CD4-positive, alpha-beta T cell (primary cell): ENCODE measurements at regions not wholly inside any gene's neighbourhood (a gene's known extent, or its start where the extent isn't known, plus 50 kb on each side); places are given as distances from the start of the nearest gene placed in this dataset.
A peak's percentile ranks its signal among the peaks of the same experiment; 100 is the strongest.
"Not testable (repeated sequence)": the region's sequence is repeated elsewhere in the genome, so short reads cannot be mapped to it uniquely, and the experiment has no call there.

Source experiments
- ATAC-seq: fragments of 200-7000 bp; cut with Tn5 transposase; one replicate; pipeline ENCODE4 v1.10.0; 2022; ENCODE audit warnings: mild to moderate bottlenecking; ENCODE audit not compliant: poor library complexity
- CTCF ChIA-PET: fragments of 350-600 bp; sonication (Branson Sonifier 250); formaldehyde crosslinking; loops from one replicate; lab custom pipeline; 2021; ENCODE audit warnings: antibody characterized with exemption, inconsistent platforms; lab: Charles Lee
- POLR2A ChIA-PET: fragments of 350-600 bp; sonication (Branson Sonifier 250); formaldehyde crosslinking; loops from one replicate; lab custom pipeline; 2021; ENCODE audit warnings: antibody characterized with exemption, inconsistent platforms; lab: Charles Lee
- DNase-seq, 14 experiments: peaks; one replicate each; pipeline ENCODE4 v3.0.0-alpha.2; 2013 to 2020; ENCODE audit warnings: mixed read lengths in 2 of 14
- H3K27ac ChIP-seq, 2 donors: one replicate each; pipeline versions ENCODE4 v1.5.1 to v1.7.0; 2013; ENCODE audit warnings: low read length in 2 of 2, low read depth in 1 of 2, mild to moderate bottlenecking in 1 of 2
- H3K27me3 ChIP-seq, 2 experiments: 1 replicate in 1 of 2; 2 replicates in 1 of 2; pipeline versions ENCODE4 v1.6.1 to v1.7.0; 2013; ENCODE audit warnings: low read length in 2 of 2, control low read depth in 1 of 2, mild to moderate bottlenecking in 1 of 2, moderate library complexity in 1 of 2; ENCODE audit not compliant: insufficient read depth in 2 of 2, control insufficient read depth in 1 of 2
- H3K36me3 ChIP-seq: one replicate; pipeline ENCODE4 v1.6.1; 2013; ENCODE audit warnings: low read length, control low read depth; ENCODE audit not compliant: insufficient read depth
- H3K4me1 ChIP-seq: one replicate; pipeline ENCODE4 v1.6.1; 2013; ENCODE audit warnings: low read length, control low read depth; ENCODE audit not compliant: insufficient read depth
- H3K4me3 ChIP-seq: one replicate; pipeline ENCODE4 v1.5.1; 2013; ENCODE audit warnings: mild to moderate bottlenecking, low read length, moderate library complexity
- H3K9me3 ChIP-seq, 2 experiments: 1 replicate in 1 of 2; 2 replicates in 1 of 2; pipeline versions ENCODE4 v1.6.1 to v1.7.0; 2013; ENCODE audit warnings: low read length in 2 of 2, mild to moderate bottlenecking in 2 of 2, control low read depth in 1 of 2, moderate library complexity in 1 of 2; ENCODE audit not compliant: control insufficient read depth in 1 of 2, insufficient read depth in 1 of 2
- H3K27ac Mint-ChIP-seq: one replicate; pipeline ENCODE4 v1.8.0; 2020; ENCODE audit warnings: mixed read lengths
- H3K27me3 Mint-ChIP-seq: one replicate; pipeline ENCODE4 v1.8.0; 2021; ENCODE audit warnings: mixed read lengths
- H3K36me3 Mint-ChIP-seq: one replicate; pipeline ENCODE4 v1.8.0; 2021; ENCODE audit warnings: low read depth, mixed read lengths
- H3K4me1 Mint-ChIP-seq: one replicate; pipeline ENCODE4 v1.8.0; 2021; ENCODE audit warnings: low read depth, mixed read lengths
- H3K4me3 Mint-ChIP-seq: one replicate; pipeline ENCODE4 v1.8.0; 2020; ENCODE audit warnings: mild to moderate bottlenecking, mixed read lengths
- H3K9me3 Mint-ChIP-seq: one replicate; pipeline ENCODE4 v1.8.0; 2020; ENCODE audit warnings: mixed read lengths
- intact Hi-C, 2 experiments: fragments of 100-400 bp; cut with DNase I in 1 of 2; cut with micrococcal nuclease in 1 of 2; formaldehyde crosslinking; loops; one replicate each; pipeline versions ENCODE4 v1.15.1 to v1.9.0; 2023 to 2025; cut with DNase I, micrococcal nuclease

DNA sequence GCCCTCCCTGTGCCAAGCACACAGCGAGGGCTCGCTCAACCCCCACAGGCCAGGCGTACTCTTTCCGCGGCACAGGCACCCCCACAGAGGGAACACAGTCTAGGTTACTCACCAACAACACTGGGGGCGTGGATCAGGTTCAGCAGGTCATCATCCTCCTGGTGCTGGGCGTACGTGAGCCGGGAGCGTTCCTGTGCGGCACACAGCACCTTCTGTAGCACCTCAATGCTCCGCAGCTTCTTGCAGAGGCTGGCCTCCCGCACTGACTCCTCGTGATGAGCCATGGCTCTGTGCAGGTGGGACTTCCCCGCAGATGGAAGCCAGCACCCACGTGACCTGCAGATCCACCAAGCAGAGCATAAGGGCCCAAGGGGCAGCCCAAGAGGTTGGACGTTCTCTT lies 296.8 kb downstream of the GOLGA6L6 start:
- intact Hi-C loops, result loop anchor here in 1 of 2 experiments (5.0 kb wide), 1 partner anchor 33 kb away; no protein-coding TSS in a partner anchor
- H3K27ac ChIP-seq, POLR2A ChIA-PET, H3K4me3 Mint-ChIP-seq, H3K4me1 Mint-ChIP-seq, H3K4me1 ChIP-seq, H3K4me3 ChIP-seq, H3K9me3 Mint-ChIP-seq, H3K36me3 ChIP-seq, CTCF ChIA-PET, H3K36me3 Mint-ChIP-seq, H3K27me3 Mint-ChIP-seq, H3K27ac Mint-ChIP-seq, H3K27me3 ChIP-seq, ATAC-seq: not testable (repeated sequence)
- H3K9me3 ChIP-seq, result peaks cover 0 to 64% of the 10 kb centered on the region in 2 experiments
- DNase-seq, result peak in 1 of 14 experiments; percentile 36

DNA sequence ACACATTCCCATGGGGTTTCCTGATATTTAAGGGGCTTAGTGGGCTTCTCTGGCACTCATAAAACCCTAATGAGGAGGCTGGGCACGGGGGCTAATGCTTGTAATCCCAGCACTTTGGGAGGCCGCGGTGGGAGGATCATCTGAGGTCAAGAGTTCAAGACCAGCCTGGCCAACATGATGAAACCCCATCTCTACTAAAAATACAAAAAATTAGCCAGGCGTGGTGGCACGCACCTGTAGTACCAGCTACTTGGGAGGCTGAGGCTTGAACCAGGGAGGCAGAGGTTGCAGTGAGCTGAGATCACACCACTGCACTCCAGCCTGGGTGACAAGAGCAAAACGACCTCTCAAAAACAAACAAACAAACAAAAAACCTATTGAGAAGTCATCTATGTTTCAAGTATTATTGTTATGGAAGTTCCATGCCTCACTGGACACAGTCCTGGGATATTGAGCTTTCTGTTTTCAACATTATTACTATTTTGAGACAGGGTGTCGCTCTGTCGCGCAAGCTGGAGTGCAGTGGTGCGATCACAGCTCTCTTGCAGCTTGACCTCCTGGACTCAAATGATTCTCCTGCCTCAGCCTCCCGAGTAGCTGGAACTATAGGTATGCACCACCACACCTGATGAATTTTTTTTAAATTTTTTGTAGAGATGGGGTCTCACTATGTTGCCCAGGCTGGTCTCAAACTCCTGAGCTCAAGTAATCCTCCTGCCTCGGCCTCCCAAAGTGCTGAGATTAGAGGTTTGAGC lies 297.9 kb downstream of the GOLGA6L6 start:
- H3K9me3 Mint-ChIP-seq, H3K27ac Mint-ChIP-seq, H3K36me3 ChIP-seq, DNase-seq, POLR2A ChIA-PET, H3K4me3 ChIP-seq, ATAC-seq, H3K4me1 Mint-ChIP-seq, H3K4me1 ChIP-seq, H3K27me3 ChIP-seq, H3K36me3 Mint-ChIP-seq, CTCF ChIA-PET, H3K27me3 Mint-ChIP-seq, H3K27ac ChIP-seq, H3K4me3 Mint-ChIP-seq: not testable (repeated sequence)
- intact Hi-C loops, result loop anchor here in 1 of 2 experiments (5.0 kb wide), 1 partner anchor 34 kb away; no protein-coding TSS in a partner anchor
- H3K9me3 ChIP-seq, result peaks cover 0 to 55% of the 10 kb centered on the region in 2 experiments

DNA sequence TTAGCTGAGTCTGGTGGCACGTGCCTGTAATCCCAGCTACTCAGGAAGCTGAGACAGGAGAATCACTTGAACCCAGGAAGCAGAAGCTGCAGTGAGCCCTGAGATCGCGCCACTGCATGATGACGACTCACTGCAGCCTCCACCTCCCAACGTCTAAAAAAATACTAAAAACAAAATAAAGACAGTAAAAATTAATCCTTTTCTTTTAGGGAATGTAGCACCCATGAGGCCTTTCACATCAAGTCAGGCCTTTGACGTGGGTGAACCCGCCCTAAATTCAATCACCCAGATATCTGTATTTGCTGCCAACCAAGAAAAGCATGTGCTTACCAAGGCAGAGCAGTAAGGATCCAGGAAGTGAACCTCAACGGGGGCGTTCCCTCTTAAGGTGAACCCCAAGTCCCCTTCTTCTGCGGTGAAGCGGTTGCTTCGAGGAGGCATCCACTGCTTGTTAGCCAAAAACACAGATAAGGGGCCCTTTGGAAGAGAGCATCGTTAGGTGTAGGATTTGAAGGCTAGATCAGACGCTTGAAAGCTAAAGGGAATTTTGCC lies 301.2 kb downstream of the GOLGA6L6 start:
- H3K9me3 Mint-ChIP-seq, H3K27ac ChIP-seq, H3K27me3 ChIP-seq, H3K4me1 ChIP-seq, H3K36me3 Mint-ChIP-seq, H3K4me3 Mint-ChIP-seq, H3K4me3 ChIP-seq, ATAC-seq, POLR2A ChIA-PET, H3K4me1 Mint-ChIP-seq, DNase-seq, CTCF ChIA-PET, H3K27ac Mint-ChIP-seq, H3K36me3 ChIP-seq, H3K27me3 Mint-ChIP-seq: not testable (repeated sequence)
- intact Hi-C loops, result loop anchor here in 1 of 2 experiments (5.0 kb wide), 1 partner anchor 37 kb away; no protein-coding TSS in a partner anchor
- peaks cover 0 to 43% of the 10 kb centered on the region in 2 experiments for H3K9me3 ChIP-seq

DNA sequence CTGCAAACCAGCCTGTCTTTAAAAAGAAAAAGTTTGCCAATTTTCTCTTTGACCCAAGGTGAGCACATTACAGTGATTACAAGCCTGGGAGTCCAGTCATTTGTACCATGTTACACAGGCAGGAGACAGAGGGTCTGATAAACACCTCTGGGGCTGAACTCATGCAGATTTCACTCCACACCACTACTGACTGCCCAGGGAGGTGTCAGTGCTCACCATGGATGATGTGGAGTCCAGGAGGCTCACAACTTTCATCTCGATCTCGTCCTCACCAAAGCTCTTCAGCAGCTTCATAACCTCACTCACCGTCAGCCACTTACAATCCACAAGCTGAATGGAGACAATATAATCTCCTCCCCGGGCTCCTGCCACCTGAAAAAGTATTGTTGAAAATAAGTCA lies 302.4 kb downstream of the GOLGA6L6 start:
- H3K9me3 ChIP-seq, result peaks cover 0 to 38% of the 10 kb centered on the region in 2 experiments
- H3K27me3 ChIP-seq, POLR2A ChIA-PET, H3K27me3 Mint-ChIP-seq, intact Hi-C loops, H3K4me1 Mint-ChIP-seq, DNase-seq, H3K36me3 Mint-ChIP-seq, H3K9me3 Mint-ChIP-seq, H3K27ac ChIP-seq, H3K4me3 Mint-ChIP-seq, H3K36me3 ChIP-seq, H3K4me1 ChIP-seq, H3K27ac Mint-ChIP-seq, H3K4me3 ChIP-seq, CTCF ChIA-PET, ATAC-seq: not testable (repeated sequence)

DNA sequence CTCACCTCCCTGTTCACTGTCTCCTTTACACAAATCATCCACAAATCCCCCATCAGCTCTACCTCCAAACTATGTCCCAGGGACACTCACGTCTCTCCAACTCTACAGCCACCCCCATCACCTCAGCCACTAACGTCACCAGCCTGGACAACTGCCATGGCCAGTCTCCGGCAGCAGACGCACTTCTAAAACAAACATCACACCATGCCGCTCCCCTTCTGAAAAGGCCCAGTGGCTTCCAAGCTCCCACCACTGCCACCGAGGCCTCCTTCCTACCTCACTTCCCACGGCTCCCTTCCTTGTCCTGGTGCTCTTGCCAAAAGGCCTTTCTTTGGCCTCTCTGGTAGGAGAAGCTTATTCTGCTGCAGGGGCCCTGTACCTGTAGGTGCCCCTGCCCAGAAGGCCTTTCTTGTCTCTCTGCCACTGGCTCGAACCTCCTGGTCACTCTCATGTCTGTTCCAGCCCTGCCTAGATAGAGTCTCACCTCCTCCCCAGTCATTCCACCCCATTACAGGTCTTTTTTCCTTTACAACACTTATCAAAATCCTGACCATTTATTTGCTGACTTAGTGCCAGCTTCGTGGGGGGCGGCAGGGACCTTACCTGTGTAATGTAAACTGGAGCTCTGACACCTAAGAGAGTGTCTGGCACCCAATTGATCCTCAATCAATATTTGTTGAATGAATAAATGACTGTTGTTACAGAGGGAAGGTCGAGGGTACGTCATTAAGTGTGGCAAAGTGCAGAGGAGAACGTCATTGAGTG lies 304.2 kb downstream of the GOLGA6L6 start:
- H3K27me3 Mint-ChIP-seq, H3K4me3 Mint-ChIP-seq, DNase-seq, H3K36me3 Mint-ChIP-seq, H3K27ac Mint-ChIP-seq, H3K4me1 ChIP-seq, H3K4me3 ChIP-seq, H3K4me1 Mint-ChIP-seq, H3K27ac ChIP-seq, ATAC-seq, H3K9me3 Mint-ChIP-seq, CTCF ChIA-PET, H3K36me3 ChIP-seq, intact Hi-C loops, H3K27me3 ChIP-seq, POLR2A ChIA-PET: not testable (repeated sequence)
- H3K9me3 ChIP-seq, result peaks cover 0 to 31% of the 10 kb centered on the region in 2 experiments

DNA sequence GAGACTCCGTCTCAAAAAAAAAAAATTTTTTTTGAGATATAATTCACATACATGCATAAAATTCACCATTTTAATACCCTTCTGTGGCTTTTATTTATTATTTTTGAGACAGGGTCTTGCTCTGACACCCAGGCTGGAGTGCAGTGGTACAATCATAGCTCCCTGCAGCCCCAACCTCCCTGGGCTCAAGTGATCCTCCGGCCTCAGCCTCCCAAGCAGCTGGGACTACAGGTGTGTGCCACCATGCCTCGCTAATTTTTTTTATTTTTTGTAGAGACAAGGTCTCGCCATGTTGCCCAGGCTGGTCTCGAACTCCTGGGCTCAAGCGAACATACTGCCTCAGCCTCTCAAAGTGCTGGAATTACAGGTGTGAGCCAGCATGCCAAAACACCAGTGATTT lies 305.9 kb downstream of the GOLGA6L6 start:
- H3K4me3 ChIP-seq, intact Hi-C loops, ATAC-seq, CTCF ChIA-PET, POLR2A ChIA-PET, H3K27ac ChIP-seq, H3K27ac Mint-ChIP-seq, H3K4me1 ChIP-seq, H3K4me1 Mint-ChIP-seq, DNase-seq, H3K27me3 ChIP-seq, H3K4me3 Mint-ChIP-seq, H3K9me3 Mint-ChIP-seq, H3K36me3 ChIP-seq, H3K36me3 Mint-ChIP-seq, H3K27me3 Mint-ChIP-seq: not testable (repeated sequence)
- H3K9me3 ChIP-seq, result peaks cover 0 to 18% of the 10 kb centered on the region in 2 experiments
